ENCODE measurements at regions not wholly inside any gene's neighbourhood (a gene's known extent, or its start where the extent isn't known, plus 50 kb on each side); places are given as distances from the start of the nearest gene placed in this dataset.

DNA sequence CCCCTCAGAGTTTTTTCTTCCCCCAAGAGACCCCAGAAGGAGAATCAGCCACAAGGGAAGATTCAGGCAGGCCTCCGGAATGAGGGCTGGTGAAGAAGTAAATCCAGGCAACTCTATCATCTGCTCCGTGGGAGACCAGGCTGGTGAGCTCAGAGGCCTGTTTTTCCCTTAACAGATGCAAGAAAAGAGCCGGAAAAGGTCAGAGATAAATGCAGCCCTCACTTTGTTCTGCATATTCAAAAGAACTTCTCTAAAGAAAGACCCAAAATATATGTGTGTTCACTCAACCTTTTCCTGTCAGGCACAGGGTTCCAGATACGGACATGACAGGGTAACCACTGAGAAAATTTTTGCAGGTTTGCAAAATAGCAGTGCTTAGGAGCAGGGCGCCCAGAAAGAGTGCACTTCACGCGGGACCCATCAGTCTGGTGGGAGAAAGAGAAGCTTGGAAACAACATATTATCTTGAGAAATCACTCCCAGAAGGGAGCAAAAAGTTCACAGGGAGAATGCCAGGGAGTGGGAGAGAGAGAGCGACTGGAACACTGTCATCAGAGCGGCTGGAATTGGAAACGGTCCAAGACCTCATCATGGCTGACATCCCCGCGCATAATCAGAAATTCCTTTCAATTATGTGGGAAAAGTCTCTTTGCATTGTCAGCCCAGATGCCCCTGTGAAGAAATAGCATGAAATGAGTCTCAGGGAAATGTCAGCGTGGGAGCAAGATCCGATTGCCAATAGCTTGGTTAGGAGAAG is 244.8 kb upstream of the SLC14A2 start:
- Histone ChIP-seq H3K4me3 (no peak overlapping the region), H3K36me3 (no peaks in the 10 kb centered on the region), H3K9me3 (no peaks in the 10 kb centered on the region), H3K27me3 (no peaks in the 10 kb centered on the region), H3K27ac (no peak overlapping the region), H3K4me1 (no peaks in the 10 kb centered on the region)
- TF ChIP-seq POLR2AphosphoS5 (IDR thresholded peaks at IDR 0.05) (no peak), EP300 (IDR thresholded peaks at IDR 0.05) (no peak), POLR2A (IDR thresholded peaks at IDR 0.05) (no peak)
- WGBS, 2 donors: 72 to 90% methylated on average over 14 of the region's 14 CpGs
- DNase-seq: no peak
- intact Hi-C loops (cut with DNase I): no loop called here

DNA sequence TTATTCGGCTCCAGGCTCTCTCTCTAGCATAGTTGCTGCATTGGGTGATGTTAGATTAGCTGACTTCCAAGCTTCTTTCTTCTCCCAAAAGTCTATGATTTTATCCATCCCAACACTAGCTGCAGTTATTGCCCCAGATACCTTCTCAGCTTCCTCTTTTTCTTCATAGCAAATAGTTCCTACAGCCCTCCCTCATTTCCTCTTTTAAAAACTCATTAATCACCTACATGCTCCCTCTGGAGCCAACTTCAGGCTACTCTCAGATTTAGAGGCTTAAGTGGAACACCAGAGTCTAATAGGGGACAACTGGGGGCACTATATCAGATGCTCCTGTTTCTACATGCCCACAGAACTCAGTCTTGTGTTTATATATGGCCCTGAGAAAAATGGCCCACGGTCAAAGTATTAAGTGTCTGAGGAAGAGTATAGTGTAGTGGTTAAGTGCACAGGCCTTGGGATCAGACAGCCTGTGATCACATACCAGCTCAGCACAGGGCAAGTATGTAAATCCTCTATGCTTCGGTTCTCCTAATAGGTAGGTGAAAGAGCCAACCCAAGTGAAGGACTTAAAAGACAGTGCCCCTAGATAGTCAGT is 241.9 kb upstream of the SLC14A2 start:
- H3K27me3 ChIP-seq: no peaks in the 10 kb centered on the region
- no peak for TF ChIP-seq POLR2AphosphoS5 (IDR thresholded peaks at IDR 0.05)
- TF ChIP-seq, protein P1, sequence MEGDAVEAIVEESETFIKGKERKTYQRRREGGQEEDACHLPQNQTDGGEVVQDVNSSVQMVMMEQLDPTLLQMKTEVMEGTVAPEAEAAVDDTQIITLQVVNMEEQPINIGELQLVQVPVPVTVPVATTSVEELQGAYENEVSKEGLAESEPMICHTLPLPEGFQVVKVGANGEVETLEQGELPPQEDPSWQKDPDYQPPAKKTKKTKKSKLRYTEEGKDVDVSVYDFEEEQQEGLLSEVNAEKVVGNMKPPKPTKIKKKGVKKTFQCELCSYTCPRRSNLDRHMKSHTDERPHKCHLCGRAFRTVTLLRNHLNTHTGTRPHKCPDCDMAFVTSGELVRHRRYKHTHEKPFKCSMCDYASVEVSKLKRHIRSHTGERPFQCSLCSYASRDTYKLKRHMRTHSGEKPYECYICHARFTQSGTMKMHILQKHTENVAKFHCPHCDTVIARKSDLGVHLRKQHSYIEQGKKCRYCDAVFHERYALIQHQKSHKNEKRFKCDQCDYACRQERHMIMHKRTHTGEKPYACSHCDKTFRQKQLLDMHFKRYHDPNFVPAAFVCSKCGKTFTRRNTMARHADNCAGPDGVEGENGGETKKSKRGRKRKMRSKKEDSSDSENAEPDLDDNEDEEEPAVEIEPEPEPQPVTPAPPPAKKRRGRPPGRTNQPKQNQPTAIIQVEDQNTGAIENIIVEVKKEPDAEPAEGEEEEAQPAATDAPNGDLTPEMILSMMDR (IDR thresholded peaks at IDR 0.05): no peak
- no peak for TF ChIP-seq EP300 (IDR thresholded peaks at IDR 0.05)
- no peak for TF ChIP-seq POLR2A (IDR thresholded peaks at IDR 0.05)
- no peaks in the 10 kb centered on the region for H3K36me3 ChIP-seq
- DNase-seq: no peak
- 52 to 89% methylated on average over 3 of the region's 3 CpGs for WGBS, 2 donors
- no peak overlapping the region for H3K4me3 ChIP-seq
- H3K9me3 ChIP-seq: no peaks in the 10 kb centered on the region
- intact Hi-C loops (cut with DNase I): no loop called here
- no peak overlapping the region for H3K27ac ChIP-seq
- no peaks in the 10 kb centered on the region for H3K4me1 ChIP-seq

DNA sequence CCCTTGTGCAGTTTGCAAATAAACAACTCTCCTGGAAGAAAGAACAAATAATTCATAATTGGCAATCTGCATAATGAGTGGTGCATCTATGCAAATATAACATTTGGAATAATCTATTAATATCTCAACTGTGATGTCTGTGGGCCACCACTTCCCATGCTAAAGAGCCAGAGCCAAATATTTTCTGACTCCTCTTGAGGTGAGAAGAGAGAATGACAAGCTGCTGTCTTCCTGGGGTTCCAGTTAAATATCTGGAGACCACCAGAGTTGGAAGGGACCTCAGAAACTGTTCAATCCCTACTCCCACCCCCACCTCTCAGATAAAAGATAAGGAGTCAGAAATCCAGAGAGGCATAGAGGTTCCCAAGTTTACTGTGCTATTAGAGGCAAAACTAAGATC is 241.0 kb upstream of the SLC14A2 start:
- H3K27ac ChIP-seq: no peak overlapping the region
- TF ChIP-seq POLR2AphosphoS5 (IDR thresholded peaks at IDR 0.05): no peak
- TF ChIP-seq, protein P1 (IDR thresholded peaks at IDR 0.05): no peak
- no peak for TF ChIP-seq EP300 (IDR thresholded peaks at IDR 0.05)
- TF ChIP-seq POLR2A (IDR thresholded peaks at IDR 0.05): no peak
- intact Hi-C loops (cut with DNase I): no loop called here
- H3K4me1 ChIP-seq: no peaks in the 10 kb centered on the region
- no peak overlapping the region for H3K4me3 ChIP-seq
- H3K9me3 ChIP-seq: no peaks in the 10 kb centered on the region
- no peaks in the 10 kb centered on the region for H3K36me3 ChIP-seq
- DNase-seq: no peak
- no peaks in the 10 kb centered on the region for H3K27me3 ChIP-seq

DNA sequence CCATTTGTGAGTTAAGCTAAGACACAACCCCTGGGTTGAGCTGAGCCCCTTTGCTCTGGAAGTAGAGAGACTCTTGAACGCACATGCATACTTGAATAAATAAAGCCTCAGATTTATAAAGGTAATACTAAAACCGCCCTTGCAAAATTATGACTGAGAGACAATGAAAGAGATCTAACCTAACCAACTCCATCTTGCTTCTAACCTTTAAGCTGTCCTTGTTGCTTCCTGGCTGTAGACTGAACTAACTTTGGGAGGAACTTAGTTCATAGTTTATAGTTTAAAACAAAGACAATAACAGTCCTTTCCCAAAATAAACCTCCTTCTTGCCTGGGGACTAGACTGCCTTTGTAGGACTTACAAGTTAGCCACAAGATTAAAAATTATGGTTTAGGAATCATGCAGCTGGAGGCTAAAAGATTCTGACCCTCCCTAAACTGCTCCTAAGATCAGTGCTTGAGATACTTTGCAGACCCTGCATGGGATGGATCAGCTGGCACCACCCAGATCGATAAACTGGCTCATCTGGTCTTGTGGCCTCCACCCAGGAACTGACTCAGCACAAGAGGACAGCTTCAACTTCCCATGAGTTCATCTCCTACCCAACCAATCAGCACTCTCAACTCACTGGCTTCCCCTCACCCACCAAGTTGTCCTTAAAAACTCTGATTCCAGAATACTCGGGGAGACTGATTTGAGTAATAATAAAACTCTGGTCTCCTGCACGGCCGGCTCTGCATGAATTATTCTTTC is 240.2 kb upstream of the SLC14A2 start:
- 81 to 83% methylated on average over 6 of the region's 6 CpGs for WGBS, 2 donors
- Histone ChIP-seq H3K9me3 (no peaks in the 10 kb centered on the region), H3K4me1 (no peaks in the 10 kb centered on the region), H3K36me3 (no peaks in the 10 kb centered on the region), H3K27me3 (no peaks in the 10 kb centered on the region), H3K27ac (no peak overlapping the region), H3K4me3 (no peak overlapping the region)
- intact Hi-C loops (cut with DNase I): no loop called here
- no peak for TF ChIP-seq EP300 (IDR thresholded peaks at IDR 0.05)
- no peak for TF ChIP-seq POLR2AphosphoS5 (IDR thresholded peaks at IDR 0.05)
- TF ChIP-seq POLR2A (IDR thresholded peaks at IDR 0.05): no peak
- TF ChIP-seq, protein P1 (IDR thresholded peaks at IDR 0.05): no peak
- no peak for DNase-seq

DNA sequence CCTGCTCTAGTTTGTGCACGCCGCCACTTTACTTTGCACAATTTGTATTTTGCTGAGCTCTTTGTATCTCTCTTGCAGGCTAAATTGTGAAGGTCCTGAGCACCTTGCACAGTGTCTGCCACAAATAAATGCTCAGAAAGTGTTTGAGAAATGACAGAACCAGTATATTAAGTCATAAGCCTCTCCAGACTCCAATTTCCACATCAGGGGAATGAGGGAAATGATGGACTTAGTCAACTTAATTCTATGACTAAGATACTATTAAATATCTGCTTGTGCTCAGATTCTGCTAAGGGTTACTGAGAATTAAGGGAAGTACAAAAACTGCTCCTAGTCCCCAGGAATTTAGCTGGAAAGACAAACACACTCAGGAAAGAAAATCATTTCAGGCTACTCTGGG is 239.1 kb upstream of the SLC14A2 start:
- WGBS, 2 donors: 97 to 98% methylated on average over 2 of the region's 2 CpGs
- no peaks in the 10 kb centered on the region for H3K4me1 ChIP-seq

More for the DNA sequence above, 239.1 kb upstream of the SLC14A2 start:
- TF ChIP-seq, protein P1 (IDR thresholded peaks at IDR 0.05): no peak
- TF ChIP-seq POLR2AphosphoS5 (IDR thresholded peaks at IDR 0.05) (no peak), EP300 (IDR thresholded peaks at IDR 0.05) (no peak), POLR2A (IDR thresholded peaks at IDR 0.05) (no peak)
- Histone ChIP-seq H3K9me3 (no peaks in the 10 kb centered on the region), H3K4me3 (no peak overlapping the region), H3K36me3 (no peaks in the 10 kb centered on the region), H3K27me3 (no peaks in the 10 kb centered on the region), H3K27ac (no peak overlapping the region)
- no peak for DNase-seq
- intact Hi-C loops (cut with DNase I): no loop called here
